ENCODE measurements at regions not wholly inside any gene's neighbourhood (a gene's known extent, or its start where the extent isn't known, plus 50 kb on each side); places are given as distances from the start of the nearest gene placed in this dataset.
"Not testable (repeated sequence)": the region's sequence is repeated elsewhere in the genome, so short reads cannot be mapped to it uniquely, and the experiment has no call there.

- TF ChIP-seq POLR2AphosphoS5 (IDR thresholded peaks at IDR 0.05; ENCODE audit: borderline replicate concordance, low read depth, low read length); EZH2 (IDR thresholded peaks at IDR 0.05); FOXP2 (optimal IDR thresholded peaks at IDR 0.05; ENCODE audit: control extremely low read depth, extremely low read length, insufficient read depth): not testable (repeated sequence)
Measured at GRCh38 chr14:105697955-105698354, 171.6 kb downstream of the TMEM121 start.

All from SK-N-MC (cell line).